WI38 (cell line): ENCODE measurements at regions not wholly inside any gene's neighbourhood (a gene's known extent, or its start where the extent isn't known, plus 50 kb on each side); places are given as distances from the start of the nearest gene placed in this dataset.

ENCODE experiments used
- H3K4me3 ChIP-seq: 2 replicates; pipeline ENCODE4 v1.5.1; 2011; ENCODE audit warnings: low read depth, mild to moderate bottlenecking, control low read depth, low read length
- CTCF ChIP-seq: IDR thresholded peaks from 2 replicates; pipeline ENCODE4 v1.5.1; 2012; ENCODE audit warnings: low read depth, mild to moderate bottlenecking, control low read depth, low read length

- TF ChIP-seq CTCF = no peak
- no peak overlapping the region for H3K4me3 ChIP-seq
These were observed 171.2 kb downstream of the KCNE4 start for GRCh38 chr2:223223156-223223555.

- no peak for TF ChIP-seq CTCF
- no peak overlapping the region for H3K4me3 ChIP-seq
These were observed 173.3 kb downstream of the KCNE4 start for GRCh38 chr2:223225266-223225665.

GRCh38 chr2:223226264-223226663, 174.3 kb downstream of the KCNE4 start:
- TF ChIP-seq CTCF = no peak
- no peak overlapping the region for H3K4me3 ChIP-seq

GRCh38 chr2:223227338-223227737, 175.3 kb downstream of the KCNE4 start:
- no peak overlapping the region for H3K4me3 ChIP-seq
- no peak for TF ChIP-seq CTCF

- no peak overlapping the region for H3K4me3 ChIP-seq
- TF ChIP-seq CTCF = no peak
These were observed 176.9 kb downstream of the KCNE4 start for GRCh38 chr2:223228871-223229270.

- H3K4me3 ChIP-seq = no peak overlapping the region
- no peak for TF ChIP-seq CTCF
These were observed 178.4 kb downstream of the KCNE4 start for GRCh38 chr2:223230352-223230751.

GRCh38 chr2:223232285-223232684, 180.3 kb downstream of the KCNE4 start:
- H3K4me3 ChIP-seq = no peak overlapping the region
- TF ChIP-seq CTCF = no peak
